ENCODE measurements at regions not wholly inside any gene's neighbourhood (a gene's known extent, or its start where the extent isn't known, plus 50 kb on each side); places are given as distances from the start of the nearest gene placed in this dataset.

DNA sequence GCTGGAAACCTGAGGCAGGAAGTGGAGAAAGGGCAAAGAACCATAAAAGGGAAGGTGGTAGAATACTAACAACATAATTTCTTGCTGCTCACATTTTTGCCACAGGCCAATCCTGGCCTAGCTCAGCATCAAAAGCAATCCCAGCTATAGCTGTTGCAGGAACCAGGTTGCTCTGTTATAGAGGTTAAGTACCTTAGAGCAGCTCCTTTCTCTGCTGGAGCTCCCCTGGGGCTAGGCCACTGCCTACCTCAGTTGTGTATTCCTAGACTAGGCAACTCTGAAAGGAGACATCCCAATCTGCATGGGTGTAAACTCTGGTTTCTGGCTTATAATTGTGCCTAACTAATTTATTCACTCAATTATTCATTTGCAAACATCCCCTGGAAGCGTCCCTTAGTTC is 108.4 kb downstream of the ZNF365 start:
- WGBS (ENCODE audit: insufficient coverage, low coverage, low lambda C conversion rate, missing lambda C conversion rate) = 31% methylated on average over 1 of the region's 1 CpG
- intact Hi-C loops (cut with DNase I) = no loop called here
- no peak overlapping the region for H3K27ac ChIP-seq
- DNase-seq (no peak), ATAC-seq (no peak)
- no peaks in the 10 kb centered on the region for H3K4me1 ChIP-seq
- no peaks in the 10 kb centered on the region for H3K9me3 ChIP-seq
- TF ChIP-seq POLR2A (IDR thresholded peaks at IDR 0.05) = no peak
- TF ChIP-seq, protein P1, sequence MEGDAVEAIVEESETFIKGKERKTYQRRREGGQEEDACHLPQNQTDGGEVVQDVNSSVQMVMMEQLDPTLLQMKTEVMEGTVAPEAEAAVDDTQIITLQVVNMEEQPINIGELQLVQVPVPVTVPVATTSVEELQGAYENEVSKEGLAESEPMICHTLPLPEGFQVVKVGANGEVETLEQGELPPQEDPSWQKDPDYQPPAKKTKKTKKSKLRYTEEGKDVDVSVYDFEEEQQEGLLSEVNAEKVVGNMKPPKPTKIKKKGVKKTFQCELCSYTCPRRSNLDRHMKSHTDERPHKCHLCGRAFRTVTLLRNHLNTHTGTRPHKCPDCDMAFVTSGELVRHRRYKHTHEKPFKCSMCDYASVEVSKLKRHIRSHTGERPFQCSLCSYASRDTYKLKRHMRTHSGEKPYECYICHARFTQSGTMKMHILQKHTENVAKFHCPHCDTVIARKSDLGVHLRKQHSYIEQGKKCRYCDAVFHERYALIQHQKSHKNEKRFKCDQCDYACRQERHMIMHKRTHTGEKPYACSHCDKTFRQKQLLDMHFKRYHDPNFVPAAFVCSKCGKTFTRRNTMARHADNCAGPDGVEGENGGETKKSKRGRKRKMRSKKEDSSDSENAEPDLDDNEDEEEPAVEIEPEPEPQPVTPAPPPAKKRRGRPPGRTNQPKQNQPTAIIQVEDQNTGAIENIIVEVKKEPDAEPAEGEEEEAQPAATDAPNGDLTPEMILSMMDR (IDR thresholded peaks at IDR 0.05) = no peak
- H3K4me3 ChIP-seq = no peak overlapping the region
- no peaks in the 10 kb centered on the region for H3K36me3 ChIP-seq
- H3K27me3 ChIP-seq = no peaks in the 10 kb centered on the region

DNA sequence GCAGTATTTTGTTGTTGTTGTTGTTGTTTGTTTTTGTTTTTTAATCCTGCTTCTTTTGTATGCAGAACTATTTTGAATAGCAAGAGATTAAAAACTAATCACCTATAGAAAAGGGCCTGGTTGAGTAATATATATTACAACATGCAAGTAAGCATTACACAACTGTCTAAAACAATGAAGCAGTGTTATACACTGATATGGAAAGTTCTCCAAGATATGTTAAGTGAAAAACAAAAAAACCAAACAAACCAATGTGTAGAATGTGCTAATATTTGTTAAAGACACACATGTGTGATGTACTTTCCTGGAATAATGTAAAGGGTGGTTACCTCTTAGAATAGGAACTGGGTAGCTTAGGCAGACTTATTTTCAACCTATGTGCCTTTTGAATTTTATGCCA is 117.4 kb downstream of the ZNF365 start:
- no peaks in the 10 kb centered on the region for H3K36me3 ChIP-seq
- intact Hi-C loops (cut with DNase I) = no loop called here
- H3K4me3 ChIP-seq = no peak overlapping the region
- H3K9me3 ChIP-seq = no peaks in the 10 kb centered on the region
- H3K27ac ChIP-seq = no peak overlapping the region
- H3K27me3 ChIP-seq = no peaks in the 10 kb centered on the region
- H3K4me1 ChIP-seq = no peaks in the 10 kb centered on the region
- ATAC-seq (no peak), DNase-seq (no peak)
- no peak for TF ChIP-seq POLR2A (IDR thresholded peaks at IDR 0.05)
- TF ChIP-seq, protein P1 (IDR thresholded peaks at IDR 0.05) = no peak

DNA sequence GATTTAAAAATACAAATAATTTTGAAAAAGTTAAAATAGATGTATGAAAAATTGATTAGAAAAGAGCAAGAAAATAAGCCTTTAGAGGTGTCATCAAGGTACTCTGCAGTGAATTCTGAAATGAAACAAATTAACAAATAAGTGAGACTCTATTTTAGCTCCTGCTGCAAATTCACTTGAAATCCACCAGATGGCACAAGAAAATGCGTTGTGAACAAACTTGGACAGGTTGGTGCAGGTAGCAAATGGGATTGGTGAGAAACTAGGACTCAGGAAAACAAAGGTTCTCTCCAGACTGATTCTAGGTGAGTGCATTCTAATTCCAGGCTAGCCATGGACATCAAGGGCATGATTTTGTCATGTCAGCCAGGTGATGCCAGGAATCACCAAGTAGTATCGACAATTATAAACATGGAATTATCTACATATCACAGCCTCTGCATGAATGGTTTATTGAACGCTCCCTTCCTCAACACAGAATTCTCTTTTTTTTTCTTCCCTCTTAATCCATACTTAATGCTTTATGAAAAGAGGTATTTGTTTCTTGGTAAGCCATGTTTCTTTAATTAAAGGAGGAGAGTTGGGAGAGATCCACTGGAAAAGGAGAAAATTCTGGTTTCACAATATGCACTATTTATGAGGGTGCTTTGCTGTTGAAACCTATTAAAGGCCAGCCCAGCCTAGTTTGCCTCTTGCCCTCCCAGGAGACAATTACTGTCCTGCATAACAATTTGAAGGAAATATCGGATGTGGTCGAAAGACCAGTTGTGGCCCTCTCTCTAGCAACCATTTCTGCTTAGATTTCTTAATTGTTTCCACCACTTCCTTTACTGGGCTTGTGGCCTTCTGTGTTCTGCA is 118.1 kb downstream of the ZNF365 start:
- H3K4me1 ChIP-seq = no peaks in the 10 kb centered on the region
- no peak overlapping the region for H3K4me3 ChIP-seq
- H3K27me3 ChIP-seq = no peaks in the 10 kb centered on the region
- no peaks in the 10 kb centered on the region for H3K9me3 ChIP-seq
- ATAC-seq (peak; percentile 36 to 72 (median 70)), DNase-seq (no peak)
- H3K27ac ChIP-seq = no peak overlapping the region
- no peak for TF ChIP-seq POLR2A (IDR thresholded peaks at IDR 0.05)
- TF ChIP-seq, protein P1 (IDR thresholded peaks at IDR 0.05) = peak; percentile 38 to 62 (median 56)
- intact Hi-C loops (cut with DNase I) = no loop called here
- no peaks in the 10 kb centered on the region for H3K36me3 ChIP-seq
- WGBS (ENCODE audit: insufficient coverage, low coverage, low lambda C conversion rate, missing lambda C conversion rate) = 69% methylated on average over 5 of the region's 5 CpGs

DNA sequence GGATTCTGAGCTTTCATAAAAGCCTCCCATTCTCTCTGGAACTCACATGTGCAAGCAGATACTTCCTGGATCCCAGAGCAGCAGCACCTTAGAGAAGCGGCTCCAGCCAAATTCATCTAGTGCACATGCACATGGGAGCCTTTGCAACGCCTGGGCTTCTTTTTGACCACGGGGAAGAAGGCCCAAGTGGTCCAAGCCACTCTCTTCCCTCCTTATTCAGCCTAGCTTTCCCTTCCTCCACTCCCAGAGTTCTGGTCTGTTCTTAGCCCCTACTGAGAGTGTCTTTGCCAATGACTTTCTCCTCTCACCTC is 118.7 kb downstream of the ZNF365 start:
- no peaks in the 10 kb centered on the region for H3K9me3 ChIP-seq
- no peak for TF ChIP-seq POLR2A (IDR thresholded peaks at IDR 0.05)
- TF ChIP-seq, protein P1 (IDR thresholded peaks at IDR 0.05) = no peak
- ATAC-seq (peak in 1 of 4 donors; percentile 30), DNase-seq (no peak)
- no peak overlapping the region for H3K4me3 ChIP-seq
- WGBS (ENCODE audit: insufficient coverage, low coverage, low lambda C conversion rate, missing lambda C conversion rate) = 66% methylated on average over 3 of the region's 3 CpGs
- no peaks in the 10 kb centered on the region for H3K27me3 ChIP-seq
- H3K27ac ChIP-seq = no peak overlapping the region
- no peaks in the 10 kb centered on the region for H3K4me1 ChIP-seq
- H3K36me3 ChIP-seq = no peaks in the 10 kb centered on the region
- intact Hi-C loops (cut with DNase I) = no loop called here

Data from right lobe of liver (tissue), 6 donors.